22Rv1 (cell line): ENCODE measurements at regions not wholly inside any gene's neighbourhood (a gene's known extent, or its start where the extent isn't known, plus 50 kb on each side); places are given as distances from the start of the nearest gene placed in this dataset.

Experiments used
- CTCF ChIP-seq: fragments of 450-650 bp; IDR thresholded peaks from 2 replicates; pipeline ENCODE4 v1.5.1; 2017; ENCODE audit warnings: mild to moderate bottlenecking
- ZFX ChIP-seq: fragments of 450-650 bp; IDR thresholded peaks from 2 replicates; pipeline ENCODE4 v1.6.1; 2017; ENCODE audit warnings: antibody characterized with exemption, borderline replicate concordance

GRCh38 chr20:47989957-47990356 is 204.7 kb upstream of the SULF2 start:
- TF ChIP-seq CTCF: no peak
- TF ChIP-seq ZFX: no peak
